ENCODE measurements at regions not wholly inside any gene's neighbourhood (a gene's known extent, or its start where the extent isn't known, plus 50 kb on each side); places are given as distances from the start of the nearest gene placed in this dataset.

DNA sequence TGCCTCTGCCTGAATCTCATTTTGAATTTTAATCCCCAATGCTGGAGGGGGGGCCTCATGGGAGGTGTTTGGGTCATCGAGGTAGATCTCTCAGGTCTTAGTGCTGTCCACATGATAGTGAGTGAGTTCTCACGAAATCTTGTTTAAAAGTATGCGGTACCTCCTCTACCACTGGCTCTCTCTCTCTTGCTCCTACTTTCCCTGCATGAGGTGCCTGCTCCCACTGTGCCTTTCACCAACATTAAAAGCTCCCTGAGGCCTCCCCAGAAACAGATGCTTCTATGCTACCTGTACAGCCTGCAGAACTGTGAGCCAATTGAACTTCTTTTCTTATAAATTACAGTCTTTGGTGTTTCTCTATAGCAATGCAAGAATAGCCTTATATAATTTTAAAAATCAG lies 560.7 kb upstream of the CPEB2 start:
- no peak for ATAC-seq (replicated peaks)
- Mint-ChIP-seq H3K27me3 (no peaks in the 10 kb centered on the region), H3K27ac (no peak overlapping the region), H3K4me3 (no peak overlapping the region), H3K9me3 (peaks cover 4% of the 10 kb centered on the region), H3K4me1 (no peaks in the 10 kb centered on the region), H3K36me3 (ENCODE audit: low read depth) (no peaks in the 10 kb centered on the region)

DNA sequence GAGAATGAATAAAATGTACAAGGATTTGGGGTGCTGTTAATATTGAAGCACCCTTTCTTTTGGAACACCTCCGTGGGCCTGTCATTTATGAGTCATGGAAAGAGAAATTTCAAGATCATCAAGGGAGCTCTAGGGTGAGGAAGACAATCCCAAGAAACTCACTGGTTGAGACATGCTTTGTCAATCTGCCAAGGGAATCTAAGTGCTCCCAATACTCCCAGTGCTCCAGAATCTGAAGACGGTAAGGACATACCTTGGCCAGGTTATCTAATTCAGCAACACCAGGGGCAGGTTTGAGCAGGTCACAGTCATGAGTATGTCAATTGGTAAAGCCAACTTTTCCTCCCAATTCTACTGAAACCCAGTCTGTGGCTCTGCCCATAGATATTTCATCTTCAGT lies 556.4 kb upstream of the CPEB2 start:
- H3K4me1 Mint-ChIP-seq, result no peaks in the 10 kb centered on the region
- no peak overlapping the region for H3K27ac Mint-ChIP-seq
- H3K9me3 Mint-ChIP-seq, result peaks cover 7% of the 10 kb centered on the region
- H3K27me3 Mint-ChIP-seq, result no peaks in the 10 kb centered on the region
- no peaks in the 10 kb centered on the region for H3K36me3 Mint-ChIP-seq (ENCODE audit: low read depth)
- H3K4me3 Mint-ChIP-seq, result no peak overlapping the region
- ATAC-seq (replicated peaks), result no peak

GRCh38 chr4:14446311-14446710 lies 556.0 kb upstream of the CPEB2 start:
- no peaks in the 10 kb centered on the region for H3K27me3 Mint-ChIP-seq
- H3K27ac Mint-ChIP-seq, result no peak overlapping the region
- no peaks in the 10 kb centered on the region for H3K4me1 Mint-ChIP-seq
- H3K36me3 Mint-ChIP-seq (ENCODE audit: low read depth), result no peaks in the 10 kb centered on the region
- peaks cover 7% of the 10 kb centered on the region for H3K9me3 Mint-ChIP-seq
- no peak overlapping the region for H3K4me3 Mint-ChIP-seq
- ATAC-seq (replicated peaks), result no peak

GRCh38 chr4:14446904-14447303 lies 555.4 kb upstream of the CPEB2 start:
- Mint-ChIP-seq H3K27me3 (no peaks in the 10 kb centered on the region), H3K4me1 (no peaks in the 10 kb centered on the region), H3K9me3 (peaks cover 7% of the 10 kb centered on the region), H3K36me3 (ENCODE audit: low read depth) (no peaks in the 10 kb centered on the region), H3K4me3 (no peak overlapping the region), H3K27ac (no peak overlapping the region)
- no peak for ATAC-seq (replicated peaks)

- Mint-ChIP-seq H3K36me3 (ENCODE audit: low read depth) (no peaks in the 10 kb centered on the region), H3K27me3 (no peaks in the 10 kb centered on the region), H3K4me3 (no peak overlapping the region), H3K4me1 (no peaks in the 10 kb centered on the region), H3K9me3 (peaks cover 7% of the 10 kb centered on the region), H3K27ac (no peak overlapping the region)
- ATAC-seq (replicated peaks), result no peak
Measured at GRCh38 chr4:14449308-14449707, 553.0 kb upstream of the CPEB2 start.

GRCh38 chr4:14452001-14452400 lies 550.3 kb upstream of the CPEB2 start:
- no peaks in the 10 kb centered on the region for H3K36me3 Mint-ChIP-seq (ENCODE audit: low read depth)
- H3K4me1 Mint-ChIP-seq, result no peaks in the 10 kb centered on the region
- peaks cover 4% of the 10 kb centered on the region for H3K9me3 Mint-ChIP-seq
- H3K27me3 Mint-ChIP-seq, result no peaks in the 10 kb centered on the region
- ATAC-seq (replicated peaks), result no peak
- H3K27ac Mint-ChIP-seq, result no peak overlapping the region
- no peak overlapping the region for H3K4me3 Mint-ChIP-seq

- H3K9me3 Mint-ChIP-seq, result no peaks in the 10 kb centered on the region
- H3K27ac Mint-ChIP-seq, result no peak overlapping the region
Measured at GRCh38 chr4:14452764-14453163, 549.5 kb upstream of the CPEB2 start.

DNA sequence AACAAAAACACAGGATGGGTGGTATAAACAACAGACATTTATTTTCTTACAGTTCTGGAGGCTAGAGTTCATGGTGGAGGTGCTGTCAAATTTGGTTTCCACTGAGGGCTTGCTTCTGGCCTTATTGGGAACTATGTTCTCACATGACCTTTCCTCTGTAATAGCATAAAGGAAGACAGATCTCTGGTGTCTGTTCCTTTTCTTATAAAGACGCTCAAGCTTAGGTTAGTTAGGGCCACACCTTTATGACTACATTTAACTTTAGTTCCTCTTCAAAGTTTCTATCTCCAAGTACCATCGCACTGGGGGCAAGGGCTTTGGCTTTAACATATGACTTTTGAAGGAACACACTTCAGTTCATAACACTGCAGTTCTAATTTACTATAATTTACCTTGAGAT lies 543.8 kb upstream of the CPEB2 start:
- no peaks in the 10 kb centered on the region for H3K36me3 Mint-ChIP-seq (ENCODE audit: low read depth)
- H3K27me3 Mint-ChIP-seq, result no peaks in the 10 kb centered on the region
- H3K27ac Mint-ChIP-seq, result no peak overlapping the region

More at GRCh38 chr4:14452764-14453163, 549.5 kb upstream of the CPEB2 start:
- Mint-ChIP-seq H3K4me1 (no peaks in the 10 kb centered on the region), H3K36me3 (ENCODE audit: low read depth) (no peaks in the 10 kb centered on the region), H3K4me3 (no peak overlapping the region), H3K27me3 (no peaks in the 10 kb centered on the region)
- ATAC-seq (replicated peaks), result no peak

DNA sequence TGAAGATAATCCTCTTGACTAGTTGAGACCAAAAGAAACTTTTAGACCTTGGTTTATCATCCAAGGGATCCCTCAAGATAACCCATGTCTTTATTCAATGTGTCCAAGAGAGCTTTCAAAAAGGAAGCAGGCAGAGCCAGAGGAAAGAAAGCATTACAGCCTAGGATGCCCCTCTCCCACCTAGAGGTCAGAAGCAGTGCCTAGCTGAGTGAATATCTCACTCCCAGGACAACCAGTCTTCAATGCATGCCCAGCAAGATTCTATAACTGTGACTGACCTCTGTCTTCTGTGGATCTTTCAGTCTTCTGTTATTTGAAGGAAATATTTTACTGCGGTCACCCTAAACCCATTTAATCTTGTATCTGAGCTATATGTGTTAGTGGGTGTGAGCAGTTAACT lies 537.2 kb upstream of the CPEB2 start:
- no peak for ATAC-seq (replicated peaks)
- no peaks in the 10 kb centered on the region for H3K36me3 Mint-ChIP-seq (ENCODE audit: low read depth)
- peaks cover 4% of the 10 kb centered on the region for H3K9me3 Mint-ChIP-seq
- H3K27ac Mint-ChIP-seq, result no peak overlapping the region
- no peaks in the 10 kb centered on the region for H3K27me3 Mint-ChIP-seq
- no peak overlapping the region for H3K4me3 Mint-ChIP-seq
- no peaks in the 10 kb centered on the region for H3K4me1 Mint-ChIP-seq

More for the DNA sequence above, 543.8 kb upstream of the CPEB2 start:
- Mint-ChIP-seq H3K4me1 (no peaks in the 10 kb centered on the region), H3K9me3 (no peaks in the 10 kb centered on the region), H3K4me3 (no peak overlapping the region)
- ATAC-seq (replicated peaks), result no peak

DNA sequence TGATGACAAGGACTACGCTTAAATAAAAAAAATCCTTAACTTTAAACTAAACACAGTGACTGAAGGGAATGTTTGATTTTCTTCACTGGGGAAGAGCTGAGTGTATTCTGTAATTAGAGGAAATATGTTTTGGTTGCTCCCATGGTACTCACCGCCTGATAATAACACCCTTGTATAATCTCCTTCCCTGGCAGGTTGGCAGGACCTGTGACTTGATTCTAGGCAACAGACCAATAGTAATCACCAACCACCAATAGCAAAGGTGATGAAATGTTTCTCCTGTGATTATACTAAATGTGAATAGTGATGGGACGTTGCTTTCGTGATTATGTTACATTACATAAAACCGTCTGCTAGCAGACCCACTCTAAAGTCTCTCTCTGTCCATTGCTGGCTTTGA lies 536.8 kb upstream of the CPEB2 start:
- H3K36me3 Mint-ChIP-seq (ENCODE audit: low read depth), result no peaks in the 10 kb centered on the region
- H3K27me3 Mint-ChIP-seq, result no peaks in the 10 kb centered on the region
- no peak for ATAC-seq (replicated peaks)
- H3K27ac Mint-ChIP-seq, result no peak overlapping the region
- no peak overlapping the region for H3K4me3 Mint-ChIP-seq
- peaks cover 4% of the 10 kb centered on the region for H3K9me3 Mint-ChIP-seq
- H3K4me1 Mint-ChIP-seq, result no peaks in the 10 kb centered on the region

DNA sequence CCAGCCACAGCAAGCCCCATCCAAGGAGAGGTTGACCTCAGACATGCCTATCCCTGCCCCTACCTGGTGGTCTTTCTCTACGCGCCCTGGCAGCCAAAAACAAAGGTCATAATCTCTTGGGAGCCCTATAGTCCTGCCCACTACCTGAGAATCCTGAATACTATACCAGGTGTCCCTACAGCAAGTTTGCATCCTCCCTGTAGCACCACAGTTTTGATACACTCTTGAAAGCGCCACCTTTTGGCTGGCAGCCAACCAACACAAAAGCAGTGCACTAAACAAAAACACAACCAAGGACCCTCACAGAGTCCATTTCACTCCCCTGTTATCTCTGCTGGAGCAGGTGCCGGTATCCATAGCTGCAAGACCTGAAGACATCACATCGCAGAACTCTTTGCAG lies 523.8 kb upstream of the CPEB2 start:
- no peak overlapping the region for H3K4me3 Mint-ChIP-seq
- no peaks in the 10 kb centered on the region for H3K27me3 Mint-ChIP-seq
- no peaks in the 10 kb centered on the region for H3K36me3 Mint-ChIP-seq (ENCODE audit: low read depth)
- no peak overlapping the region for H3K27ac Mint-ChIP-seq
- H3K4me1 Mint-ChIP-seq, result no peaks in the 10 kb centered on the region
- H3K9me3 Mint-ChIP-seq, result peaks cover 8% of the 10 kb centered on the region
- ATAC-seq (replicated peaks), result no peak

- no peaks in the 10 kb centered on the region for H3K36me3 Mint-ChIP-seq (ENCODE audit: low read depth)
- H3K27me3 Mint-ChIP-seq, result no peaks in the 10 kb centered on the region
- H3K9me3 Mint-ChIP-seq, result peaks cover 9% of the 10 kb centered on the region
- H3K4me1 Mint-ChIP-seq, result no peaks in the 10 kb centered on the region
- no peak overlapping the region for H3K27ac Mint-ChIP-seq
- no peak for ATAC-seq (replicated peaks)
- no peak overlapping the region for H3K4me3 Mint-ChIP-seq
Measured at GRCh38 chr4:14496408-14496807, 505.9 kb upstream of the CPEB2 start.

- no peaks in the 10 kb centered on the region for H3K27me3 Mint-ChIP-seq
- no peak overlapping the region for H3K27ac Mint-ChIP-seq
- H3K4me3 Mint-ChIP-seq, result no peak overlapping the region
- H3K4me1 Mint-ChIP-seq, result no peaks in the 10 kb centered on the region
- no peaks in the 10 kb centered on the region for H3K36me3 Mint-ChIP-seq (ENCODE audit: low read depth)
- peaks cover 9% of the 10 kb centered on the region for H3K9me3 Mint-ChIP-seq
- ATAC-seq (replicated peaks), result no peak
Measured at GRCh38 chr4:14496969-14497368, 505.3 kb upstream of the CPEB2 start.

DNA sequence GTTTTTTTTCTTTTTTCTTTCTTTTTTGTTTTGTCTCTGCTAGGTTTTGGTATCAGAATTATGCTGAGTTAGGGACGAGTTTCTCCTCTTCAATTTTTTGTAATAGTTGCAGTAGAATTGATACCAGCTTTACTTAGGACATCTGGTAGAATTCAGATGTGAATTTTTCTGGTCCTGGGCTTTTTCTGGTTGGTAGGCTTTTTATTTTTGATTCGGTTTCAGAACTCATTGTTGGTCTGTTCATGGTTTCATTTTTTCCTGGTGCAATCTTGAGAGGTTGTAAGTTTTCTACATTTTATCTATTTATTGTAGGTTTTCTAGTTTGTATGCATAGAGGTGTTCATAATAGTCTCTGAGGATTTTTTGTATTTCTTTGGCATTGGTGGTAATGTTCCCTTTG lies 498.1 kb upstream of the CPEB2 start:
- Mint-ChIP-seq H3K4me3 (no peak overlapping the region), H3K27me3 (no peaks in the 10 kb centered on the region), H3K36me3 (ENCODE audit: low read depth) (no peaks in the 10 kb centered on the region), H3K27ac (no peak overlapping the region), H3K4me1 (no peaks in the 10 kb centered on the region), H3K9me3 (peaks cover 3% of the 10 kb centered on the region)
- no peak for ATAC-seq (replicated peaks)

DNA sequence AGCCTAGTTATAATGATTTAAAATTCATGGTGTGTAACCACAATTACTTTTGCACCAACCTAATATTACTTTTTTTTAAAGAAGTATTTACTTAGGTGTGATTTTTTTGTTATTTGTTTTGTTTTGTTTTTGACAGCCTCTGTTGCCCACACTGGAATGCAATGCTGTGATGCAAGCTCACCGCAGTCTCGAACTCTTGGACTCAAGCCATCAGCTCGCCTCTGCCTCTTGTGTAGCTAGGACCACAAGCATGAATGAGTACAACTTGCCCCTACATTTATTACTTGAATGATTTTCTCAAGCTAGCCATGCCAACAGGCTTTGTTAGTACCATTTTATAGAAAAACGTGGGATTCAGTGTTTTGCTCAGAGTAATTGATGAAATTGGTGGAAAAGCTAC lies 488.8 kb upstream of the CPEB2 start:
- Mint-ChIP-seq H3K36me3 (ENCODE audit: low read depth) (no peaks in the 10 kb centered on the region), H3K4me1 (no peaks in the 10 kb centered on the region), H3K27me3 (peaks cover 3% of the 10 kb centered on the region), H3K9me3 (no peaks in the 10 kb centered on the region), H3K4me3 (no peak overlapping the region), H3K27ac (no peak overlapping the region)
- no peak for ATAC-seq (replicated peaks)

- Mint-ChIP-seq H3K9me3 (no peaks in the 10 kb centered on the region), H3K27ac (no peak overlapping the region), H3K4me1 (no peaks in the 10 kb centered on the region), H3K27me3 (peaks cover 3% of the 10 kb centered on the region), H3K36me3 (ENCODE audit: low read depth) (no peaks in the 10 kb centered on the region), H3K4me3 (no peak overlapping the region)
- no peak for ATAC-seq (replicated peaks)
Measured at GRCh38 chr4:14515556-14515955, 486.7 kb upstream of the CPEB2 start.

Data from activated T-helper 17 cell treated with anti-CD3 and anti-CD28 coated beads, Interleukin-2, amount 50 U/mL, for 72 hours (primary cell).